ENCODE measurements at regions not wholly inside any gene's neighbourhood (a gene's known extent, or its start where the extent isn't known, plus 50 kb on each side); places are given as distances from the start of the nearest gene placed in this dataset.

GRCh38 chr4:83910693-83911092, 374.8 kb downstream of the GPAT3 start:
- H3K9ac ChIP-seq (ENCODE audit: insufficient read depth in 1 of 2, low read depth in 2 of 2, low read length in 2 of 2), result no peak overlapping the region
- no peaks in the 10 kb centered on the region for H3K27me3 ChIP-seq (ENCODE audit: control insufficient read depth in 2 of 2, insufficient read depth in 2 of 2, low read length in 2 of 2)
- no peak overlapping the region for H2AFZ ChIP-seq (ENCODE audit: low read depth, low read length)
- POLR2A ChIA-PET, result interaction anchor here (0.8 kb wide), 1 partner anchor 428 kb away, joined by 3 read pairs; no protein-coding TSS in a partner anchor
- in situ Hi-C loops (cut with MboI) (no loop called here), intact Hi-C loops (cut with micrococcal nuclease) (no loop called here)
- no peak overlapping the region for H3K4me3 ChIP-seq
- H3K79me2 ChIP-seq (ENCODE audit: control insufficient read depth, insufficient read depth, low read length), result no peaks in the 10 kb centered on the region
- no peaks in the 10 kb centered on the region for H3K4me1 ChIP-seq (replicated peaks in 1 of 2; ENCODE audit: control insufficient read depth in 2 of 2, insufficient read depth in 2 of 2, low read length in 2 of 2)
- no peaks in the 10 kb centered on the region for H3K9me1 ChIP-seq (ENCODE audit: control insufficient read depth, insufficient read depth, low read length)
- no peak for ATAC-seq
- no peak for DNase-seq (ENCODE audit: extremely low read depth in 1 of 4, low spot score in 3 of 4)
- 0% methylated on average over 1 of the region's 1 CpG for WGBS (ENCODE audit: insufficient coverage, low coverage, missing lambda C conversion rate)
- BruUV-seq (replicated peaks), result no TSS peak
- H4K20me1 ChIP-seq (replicated peaks; ENCODE audit: control insufficient read depth, insufficient read depth, low read length), result no peaks in the 10 kb centered on the region
- H3K36me3 ChIP-seq (ENCODE audit: control insufficient read depth, insufficient read depth, low read length), result no peaks in the 10 kb centered on the region
- no peak overlapping the region for H3K4me2 ChIP-seq (ENCODE audit: insufficient read depth, low read length)
- H3K9me3 ChIP-seq (replicated peaks; ENCODE audit: control insufficient read depth, insufficient read depth, low read depth, low read length), result no peaks in the 10 kb centered on the region
- H3K27ac ChIP-seq (ENCODE audit: extremely low read depth, low read depth, low read length), result no peak overlapping the region
- no peak for FAIRE-seq
- TF ChIP-seq JUND (IDR thresholded peaks at IDR 0.05; ENCODE audit: borderline replicate concordance, low read depth, low read length), result no peak
- TF ChIP-seq JUND (tag; IDR thresholded peaks at IDR 0.05; ENCODE audit: borderline replicate concordance, low read depth, low read length), result no peak
- TF ChIP-seq, protein P1, sequence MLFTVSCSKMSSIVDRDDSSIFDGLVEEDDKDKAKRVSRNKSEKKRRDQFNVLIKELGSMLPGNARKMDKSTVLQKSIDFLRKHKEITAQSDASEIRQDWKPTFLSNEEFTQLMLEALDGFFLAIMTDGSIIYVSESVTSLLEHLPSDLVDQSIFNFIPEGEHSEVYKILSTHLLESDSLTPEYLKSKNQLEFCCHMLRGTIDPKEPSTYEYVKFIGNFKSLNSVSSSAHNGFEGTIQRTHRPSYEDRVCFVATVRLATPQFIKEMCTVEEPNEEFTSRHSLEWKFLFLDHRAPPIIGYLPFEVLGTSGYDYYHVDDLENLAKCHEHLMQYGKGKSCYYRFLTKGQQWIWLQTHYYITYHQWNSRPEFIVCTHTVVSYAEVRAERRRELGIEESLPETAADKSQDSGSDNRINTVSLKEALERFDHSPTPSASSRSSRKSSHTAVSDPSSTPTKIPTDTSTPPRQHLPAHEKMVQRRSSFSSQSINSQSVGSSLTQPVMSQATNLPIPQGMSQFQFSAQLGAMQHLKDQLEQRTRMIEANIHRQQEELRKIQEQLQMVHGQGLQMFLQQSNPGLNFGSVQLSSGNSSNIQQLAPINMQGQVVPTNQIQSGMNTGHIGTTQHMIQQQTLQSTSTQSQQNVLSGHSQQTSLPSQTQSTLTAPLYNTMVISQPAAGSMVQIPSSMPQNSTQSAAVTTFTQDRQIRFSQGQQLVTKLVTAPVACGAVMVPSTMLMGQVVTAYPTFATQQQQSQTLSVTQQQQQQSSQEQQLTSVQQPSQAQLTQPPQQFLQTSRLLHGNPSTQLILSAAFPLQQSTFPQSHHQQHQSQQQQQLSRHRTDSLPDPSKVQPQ (CRISPR knock-in tag; IDR thresholded peaks at IDR 0.05; ENCODE audit: borderline replicate concordance), result no peak
- no peak for TF ChIP-seq PHF20 (IDR thresholded peaks at IDR 0.05; ENCODE audit: partially characterized antibody)
- TF ChIP-seq RFX1 (IDR thresholded peaks at IDR 0.05), result no peak
- no peak for TF ChIP-seq ZFP1 (CRISPR knock-in tag; IDR thresholded peaks at IDR 0.05)
- no peak for TF ChIP-seq MCM3 (IDR thresholded peaks at IDR 0.05)
- no peak for TF ChIP-seq KHSRP (IDR thresholded peaks at IDR 0.05)
- TF ChIP-seq ZNF444 (CRISPR knock-in tag; IDR thresholded peaks at IDR 0.05), result no peak
- TF ChIP-seq FOSL1 (tag; conservative IDR thresholded peaks at IDR 0.05), result no peak
- TF ChIP-seq BRCA1 (IDR thresholded peaks at IDR 0.05), result no peak
- TF ChIP-seq BRCA1 (CRISPR knock-in tag; IDR thresholded peaks at IDR 0.05), result no peak
- no peak for TF ChIP-seq ZNF197 (CRISPR knock-in tag; IDR thresholded peaks at IDR 0.05; ENCODE audit: low read depth)
- no peak for TF ChIP-seq HDAC1 (IDR thresholded peaks at IDR 0.05)
- TF ChIP-seq DACH1 (IDR thresholded peaks at IDR 0.05; ENCODE audit: partially characterized antibody), result no peak
- CTCF ChIA-PET (ENCODE audit: low intra/inter-chr PET ratio), result no interaction called here

All from K562 (cell line).